Caki2 (cell line): ENCODE measurements at regions not wholly inside any gene's neighbourhood (a gene's known extent, or its start where the extent isn't known, plus 50 kb on each side); places are given as distances from the start of the nearest gene placed in this dataset.
"Not testable (repeated sequence)": the region's sequence is repeated elsewhere in the genome, so short reads cannot be mapped to it uniquely, and the experiment has no call there.

Experiments
- DNase-seq: peaks from one replicate; pipeline ENCODE4 v3.0.0-alpha.2; 2015; ENCODE audit warnings: low read depth
- in situ Hi-C: cut with HindIII; loops from 2 replicates; pipeline ENCODE4 v1.10.0; 2016; ENCODE audit warnings: low sequenced_read_pairs, low pct_unique_long_range_greater_than_20kb, mixed read lengths

- DNase-seq: no peak
- in situ Hi-C loops: no loop called here
Observed at GRCh38 chr9:82781921-82782392, 281.0 kb downstream of the RASEF start.

GRCh38 chr9:82783045-82783444 is 279.9 kb downstream of the RASEF start:
- in situ Hi-C loops: no loop called here
- no peak for DNase-seq

- in situ Hi-C loops: no loop called here
- no peak for DNase-seq
Observed at GRCh38 chr9:82784589-82784988, 278.4 kb downstream of the RASEF start.

- in situ Hi-C loops: no loop called here
- no peak for DNase-seq
Observed at GRCh38 chr9:82789155-82789824, 273.7 kb downstream of the RASEF start.

GRCh38 chr9:82790875-82791274 is 272.1 kb downstream of the RASEF start:
- in situ Hi-C loops: no loop called here

GRCh38 chr9:82791692-82792091 is 271.2 kb downstream of the RASEF start:
- in situ Hi-C loops: no loop called here
- DNase-seq: no peak

More at GRCh38 chr9:82790875-82791274, 272.1 kb downstream of the RASEF start:
- no peak for DNase-seq

GRCh38 chr9:82797534-82797933 is 265.4 kb downstream of the RASEF start:
- in situ Hi-C loops: no loop called here
- peak; percentile 1 for DNase-seq

GRCh38 chr9:82799286-82799685 is 263.7 kb downstream of the RASEF start:
- in situ Hi-C loops: no loop called here
- no peak for DNase-seq

GRCh38 chr9:82805027-82805426 is 257.9 kb downstream of the RASEF start:
- in situ Hi-C loops: no loop called here
- no peak for DNase-seq

- DNase-seq: no peak
- in situ Hi-C loops: no loop called here
Observed at GRCh38 chr9:82808478-82808877, 254.5 kb downstream of the RASEF start.

GRCh38 chr9:82810915-82811314 is 252.0 kb downstream of the RASEF start:
- in situ Hi-C loops: no loop called here
- peak; percentile 42 for DNase-seq

- in situ Hi-C loops: no loop called here
Observed at GRCh38 chr9:82819260-82819659, 243.7 kb downstream of the RASEF start.

GRCh38 chr9:82820186-82820585 is 242.8 kb downstream of the RASEF start:
- in situ Hi-C loops: no loop called here
- no peak for DNase-seq

More at GRCh38 chr9:82819260-82819659, 243.7 kb downstream of the RASEF start:
- no peak for DNase-seq

- no peak for DNase-seq
- in situ Hi-C loops: no loop called here
Observed at GRCh38 chr9:82829818-82830217, 233.1 kb downstream of the RASEF start.

GRCh38 chr9:82865524-82865923 is 197.4 kb downstream of the RASEF start:
- in situ Hi-C loops: no loop called here
- DNase-seq: no peak

GRCh38 chr9:82880336-82881050 is 182.4 kb downstream of the RASEF start:
- in situ Hi-C loops: no loop called here
- DNase-seq: no peak

- in situ Hi-C loops: no loop called here
- DNase-seq: no peak
Observed at GRCh38 chr9:82882138-82882537, 180.8 kb downstream of the RASEF start.

- DNase-seq: peak; percentile 2
- in situ Hi-C loops: no loop called here
Observed at GRCh38 chr9:82882748-82883147, 180.2 kb downstream of the RASEF start.

- no peak for DNase-seq
- in situ Hi-C loops: no loop called here
Observed at GRCh38 chr9:82883436-82883835, 179.5 kb downstream of the RASEF start.

- DNase-seq, in situ Hi-C loops: not testable (repeated sequence)
Observed at GRCh38 chr9:82883974-82884373, 179.0 kb downstream of the RASEF start.
